ENCODE measurements at regions not wholly inside any gene's neighbourhood (a gene's known extent, or its start where the extent isn't known, plus 50 kb on each side); places are given as distances from the start of the nearest gene placed in this dataset.

DNA sequence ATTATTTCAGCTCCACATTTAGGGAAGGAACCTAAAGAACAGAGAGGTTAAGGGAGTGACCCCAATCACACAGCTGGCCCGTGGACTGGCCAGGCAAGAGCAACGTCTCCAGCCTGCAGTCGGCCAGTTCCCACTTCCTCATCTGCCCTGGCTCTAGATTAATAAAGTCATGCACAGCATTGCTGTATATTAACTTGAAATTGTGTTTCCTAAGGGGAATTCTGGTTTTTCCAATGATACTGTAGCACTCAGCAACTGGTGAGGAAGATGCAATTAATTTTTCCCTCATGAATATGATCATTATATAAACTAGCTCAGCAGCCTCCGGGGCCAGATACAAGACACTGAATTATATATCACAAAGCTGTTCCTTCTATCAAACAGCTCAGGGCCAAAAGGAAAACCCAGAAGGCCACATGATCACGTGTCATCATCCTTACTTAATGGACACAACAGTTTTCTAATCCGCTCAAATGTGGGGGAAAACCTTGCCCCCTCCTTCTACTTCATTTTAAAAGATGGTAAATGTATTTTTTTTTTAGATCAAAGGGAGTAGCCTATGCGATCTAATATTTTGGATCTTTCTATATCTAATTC is 295.3 kb upstream of the PRKCQ start:
- DNase-seq (ENCODE audit: low read depth in 1 of 2, low spot score in 2 of 2): no peak
- Histone ChIP-seq H3K27me3 (replicated peaks) (no peaks in the 10 kb centered on the region), H3K4me1 (replicated peaks) (no peaks in the 10 kb centered on the region), H3K9me3 (replicated peaks) (no peaks in the 10 kb centered on the region), H3K4me3 (no peak overlapping the region), H3K27ac (no peak overlapping the region), H3K36me3 (no peaks in the 10 kb centered on the region)

- no peaks in the 10 kb centered on the region for H3K9me3 ChIP-seq (replicated peaks)
- no peak overlapping the region for H3K27ac ChIP-seq
- no peak overlapping the region for H3K4me3 ChIP-seq
- no peaks in the 10 kb centered on the region for H3K27me3 ChIP-seq (replicated peaks)
- H3K4me1 ChIP-seq (replicated peaks): no peaks in the 10 kb centered on the region
- H3K36me3 ChIP-seq: no peaks in the 10 kb centered on the region
- DNase-seq (ENCODE audit: low read depth in 1 of 2, low spot score in 2 of 2): no peak
Observed at GRCh38 chr10:6871128-6871527, 291.1 kb upstream of the PRKCQ start.

DNA sequence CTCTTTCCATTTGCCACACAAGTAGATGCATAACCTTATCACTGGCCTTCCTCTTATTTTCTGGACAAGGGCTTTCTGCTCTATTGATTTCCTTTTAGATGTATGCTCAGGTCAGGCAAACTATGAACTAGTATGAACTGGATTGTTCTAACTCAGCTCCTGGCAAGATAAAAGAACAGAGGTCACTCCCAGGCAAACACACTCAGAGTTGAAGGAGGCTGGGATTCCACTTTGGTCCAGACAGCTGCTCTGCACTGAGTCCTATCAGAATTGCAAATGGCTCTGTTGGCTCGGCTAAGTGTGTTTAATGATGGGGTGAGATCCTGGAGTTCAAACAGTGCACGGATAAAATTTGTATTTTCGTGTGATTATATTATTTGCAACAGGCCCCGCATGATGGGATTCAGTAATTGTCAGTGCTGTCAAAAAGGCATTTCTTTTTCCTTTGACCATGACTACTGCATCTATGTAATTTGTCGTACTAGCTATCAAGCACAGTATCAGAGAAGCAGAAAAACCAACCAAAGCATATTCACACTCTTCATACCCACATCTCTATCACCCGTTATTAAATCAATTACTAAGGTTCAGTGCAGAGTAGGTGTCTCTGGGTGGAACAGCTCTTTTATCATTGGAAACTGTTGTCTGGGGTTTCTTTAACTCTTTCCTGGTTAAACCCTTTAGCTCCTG is 288.1 kb upstream of the PRKCQ start:
- no peaks in the 10 kb centered on the region for H3K36me3 ChIP-seq
- no peak overlapping the region for H3K4me3 ChIP-seq
- H3K9me3 ChIP-seq (replicated peaks): no peaks in the 10 kb centered on the region
- no peaks in the 10 kb centered on the region for H3K27me3 ChIP-seq (replicated peaks)
- H3K4me1 ChIP-seq (replicated peaks): no peaks in the 10 kb centered on the region
- DNase-seq (ENCODE audit: low read depth in 1 of 2, low spot score in 2 of 2): no peak
- no peak overlapping the region for H3K27ac ChIP-seq

- DNase-seq (ENCODE audit: low read depth in 1 of 2, low spot score in 2 of 2): no peak
- no peaks in the 10 kb centered on the region for H3K36me3 ChIP-seq
- H3K9me3 ChIP-seq (replicated peaks): 0 out of 2 replicates have a peak, but pooled peaks cover 3% of the 10 kb centered on the region
- H3K27me3 ChIP-seq (replicated peaks): no peaks in the 10 kb centered on the region
- no peaks in the 10 kb centered on the region for H3K4me1 ChIP-seq (replicated peaks)
- H3K4me3 ChIP-seq: no peak overlapping the region
- H3K27ac ChIP-seq: no peak overlapping the region
Observed at GRCh38 chr10:6866757-6867156, 286.7 kb upstream of the PRKCQ start.

DNA sequence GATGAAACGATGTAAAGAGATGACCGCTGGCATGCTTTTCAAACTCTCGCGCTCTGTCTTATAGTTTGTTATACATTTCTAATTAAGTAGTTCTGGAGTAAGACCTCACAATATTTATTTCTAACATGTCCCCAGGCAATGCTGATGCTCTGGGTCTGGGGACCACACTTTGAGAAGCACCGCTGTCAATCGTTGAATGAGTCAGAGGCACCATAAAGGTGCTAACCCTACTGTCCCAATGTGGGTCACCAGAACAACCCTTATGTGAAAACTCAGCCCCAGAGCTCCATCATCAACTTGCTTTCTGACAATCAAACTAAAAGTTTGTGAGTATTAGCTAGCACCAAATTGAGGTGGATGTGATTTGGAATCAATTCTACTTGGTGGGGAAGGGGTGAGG is 284.1 kb upstream of the PRKCQ start:
- Histone ChIP-seq H3K9me3 (replicated peaks) (0 out of 2 replicates have a peak, but pooled peaks cover 3% of the 10 kb centered on the region), H3K4me1 (replicated peaks) (no peaks in the 10 kb centered on the region), H3K27me3 (replicated peaks) (no peaks in the 10 kb centered on the region), H3K27ac (no peak overlapping the region), H3K36me3 (no peaks in the 10 kb centered on the region), H3K4me3 (no peak overlapping the region)
- no peak for DNase-seq (ENCODE audit: low read depth in 1 of 2, low spot score in 2 of 2)

GRCh38 chr10:6863381-6863780 is 283.3 kb upstream of the PRKCQ start:
- no peak for DNase-seq (ENCODE audit: low read depth in 1 of 2, low spot score in 2 of 2)
- Histone ChIP-seq H3K9me3 (replicated peaks) (0 out of 2 replicates have a peak, but pooled peaks cover 3% of the 10 kb centered on the region), H3K36me3 (no peaks in the 10 kb centered on the region), H3K27me3 (replicated peaks) (no peaks in the 10 kb centered on the region), H3K27ac (no peak overlapping the region), H3K4me3 (no peak overlapping the region), H3K4me1 (replicated peaks) (no peaks in the 10 kb centered on the region)

DNA sequence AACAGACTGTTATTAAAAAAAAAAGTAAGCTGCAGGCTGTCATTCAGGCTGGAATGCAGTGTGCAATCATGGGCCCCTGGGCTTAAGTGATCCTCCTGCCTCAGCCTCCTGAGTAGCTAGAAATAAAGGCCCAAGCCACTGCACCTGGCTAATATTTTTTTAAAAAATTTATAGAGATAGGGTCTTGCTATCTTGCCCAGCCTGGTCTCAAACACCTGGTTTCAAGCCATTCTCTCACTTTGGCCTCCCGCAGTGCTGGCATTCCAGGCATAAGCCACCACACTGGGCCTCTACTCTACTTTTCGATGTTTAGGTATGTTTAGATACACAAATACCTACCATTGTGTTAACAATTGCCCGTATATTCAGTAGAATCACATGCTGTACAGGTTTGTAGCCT is 270.4 kb upstream of the PRKCQ start:
- Histone ChIP-seq H3K36me3 (no peaks in the 10 kb centered on the region), H3K27me3 (replicated peaks) (no peaks in the 10 kb centered on the region), H3K4me1 (replicated peaks) (no peaks in the 10 kb centered on the region), H3K4me3 (no peak overlapping the region), H3K27ac (no peak overlapping the region), H3K9me3 (replicated peaks) (no peaks in the 10 kb centered on the region)
- DNase-seq (ENCODE audit: low read depth in 1 of 2, low spot score in 2 of 2): no peak

DNA sequence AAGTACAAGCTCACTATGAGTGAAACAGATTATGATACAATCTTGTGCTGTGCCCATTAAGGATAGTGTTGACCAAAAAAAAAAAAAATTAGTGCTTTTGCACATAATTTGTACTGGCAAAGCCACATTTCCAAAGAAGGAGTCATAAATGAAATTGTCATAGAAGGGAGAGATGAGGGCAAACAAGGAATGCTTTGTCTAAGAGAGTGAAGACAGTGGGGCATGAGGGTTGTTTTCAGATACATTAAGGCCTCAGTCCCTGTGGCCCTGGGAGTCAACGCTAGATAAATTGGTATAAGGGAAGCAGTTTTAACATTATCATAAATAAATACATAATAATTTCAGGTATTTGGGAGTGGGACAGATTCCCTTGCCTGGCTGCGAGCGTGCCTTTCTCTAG is 267.5 kb upstream of the PRKCQ start:
- Histone ChIP-seq H3K27me3 (replicated peaks) (no peaks in the 10 kb centered on the region), H3K4me1 (replicated peaks) (no peaks in the 10 kb centered on the region), H3K36me3 (no peaks in the 10 kb centered on the region; the same call in 1 of the 2 replicates), H3K9me3 (replicated peaks) (no peaks in the 10 kb centered on the region), H3K27ac (no peak overlapping the region), H3K4me3 (no peak overlapping the region)
- DNase-seq (ENCODE audit: low read depth in 1 of 2, low spot score in 2 of 2): no peak

GRCh38 chr10:6843894-6844650 is 264.0 kb upstream of the PRKCQ start:
- Histone ChIP-seq H3K27me3 (replicated peaks) (no peaks in the 10 kb centered on the region), H3K27ac (no peak overlapping the region), H3K36me3 (peaks cover 4% of the 10 kb centered on the region), H3K4me3 (no peak overlapping the region), H3K4me1 (replicated peaks) (no peaks in the 10 kb centered on the region), H3K9me3 (replicated peaks) (no peaks in the 10 kb centered on the region)
- DNase-seq (ENCODE audit: low read depth in 1 of 2, low spot score in 2 of 2): no peak

- Histone ChIP-seq H3K27me3 (replicated peaks) (no peaks in the 10 kb centered on the region), H3K36me3 (peaks cover 4% of the 10 kb centered on the region), H3K4me1 (replicated peaks) (no peaks in the 10 kb centered on the region), H3K9me3 (replicated peaks) (no peaks in the 10 kb centered on the region), H3K27ac (no peak overlapping the region), H3K4me3 (no peak overlapping the region)
- DNase-seq (ENCODE audit: low read depth in 1 of 2, low spot score in 2 of 2): no peak
Observed at GRCh38 chr10:6843481-6843881, 263.4 kb upstream of the PRKCQ start.

- Histone ChIP-seq H3K4me1 (replicated peaks) (no peaks in the 10 kb centered on the region), H3K9me3 (replicated peaks) (no peaks in the 10 kb centered on the region), H3K27me3 (replicated peaks) (no peaks in the 10 kb centered on the region), H3K4me3 (no peak overlapping the region), H3K27ac (no peak overlapping the region), H3K36me3 (peaks cover 4% of the 10 kb centered on the region)
- no peak for DNase-seq (ENCODE audit: low read depth in 1 of 2, low spot score in 2 of 2)
Observed at GRCh38 chr10:6842722-6843121, 262.6 kb upstream of the PRKCQ start.

DNA sequence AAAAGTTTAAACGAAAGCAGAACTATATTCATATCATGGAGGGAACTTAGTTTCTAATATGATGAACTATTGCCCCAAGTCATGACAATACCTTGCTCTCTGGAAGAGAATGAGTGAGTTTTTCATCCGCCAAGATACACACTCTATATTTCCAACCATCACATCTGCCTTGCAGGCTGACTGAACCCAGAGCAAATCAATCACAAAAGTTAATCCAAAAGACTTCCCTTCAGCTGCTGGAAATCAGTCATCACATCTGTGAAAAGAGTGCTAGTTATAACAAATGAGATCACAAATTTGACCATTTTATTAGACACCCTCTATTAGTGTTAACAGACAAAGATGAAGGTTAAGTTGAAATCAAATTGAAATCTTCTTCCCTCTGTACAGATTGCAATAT is 261.7 kb upstream of the PRKCQ start:
- no peaks in the 10 kb centered on the region for H3K27me3 ChIP-seq (replicated peaks)
- H3K4me1 ChIP-seq (replicated peaks): no peaks in the 10 kb centered on the region
- DNase-seq (ENCODE audit: low read depth in 1 of 2, low spot score in 2 of 2): no peak
- no peak overlapping the region for H3K27ac ChIP-seq
- peaks cover 4% of the 10 kb centered on the region for H3K36me3 ChIP-seq
- no peaks in the 10 kb centered on the region for H3K9me3 ChIP-seq (replicated peaks)
- no peak overlapping the region for H3K4me3 ChIP-seq

- Histone ChIP-seq H3K4me3 (no peak overlapping the region), H3K4me1 (replicated peaks) (no peaks in the 10 kb centered on the region), H3K9me3 (replicated peaks) (no peaks in the 10 kb centered on the region), H3K27me3 (replicated peaks) (no peaks in the 10 kb centered on the region), H3K27ac (no peak overlapping the region), H3K36me3 (peaks cover 4% of the 10 kb centered on the region)
- DNase-seq (ENCODE audit: low read depth in 1 of 2, low spot score in 2 of 2): no peak
Observed at GRCh38 chr10:6840766-6841165, 260.7 kb upstream of the PRKCQ start.

DNA sequence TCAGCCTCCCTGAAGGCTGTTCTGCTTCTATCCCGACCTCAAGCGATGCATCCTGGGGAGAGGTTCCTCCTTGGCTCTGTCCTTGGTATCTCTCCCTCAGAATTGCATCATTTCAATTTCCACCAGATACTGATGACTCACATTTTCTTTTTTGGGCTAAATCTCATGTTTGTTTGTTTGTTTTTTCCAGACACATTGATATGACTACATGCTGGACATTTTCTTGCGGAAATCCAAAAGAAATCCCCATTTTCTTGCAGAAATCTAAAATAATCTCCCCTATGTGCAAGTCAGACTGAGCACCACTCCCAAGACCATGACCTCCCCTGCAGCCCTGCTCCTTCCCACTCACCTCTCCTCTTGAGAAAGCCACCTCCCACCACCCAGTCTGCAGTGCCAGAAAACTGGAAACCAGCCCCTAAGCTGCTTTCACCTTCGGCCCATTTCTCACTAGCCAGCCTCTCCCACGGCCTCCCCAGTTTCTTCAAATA is 260.2 kb upstream of the PRKCQ start:
- no peak for DNase-seq (ENCODE audit: low read depth in 1 of 2, low spot score in 2 of 2)
- no peaks in the 10 kb centered on the region for H3K9me3 ChIP-seq (replicated peaks)
- no peak overlapping the region for H3K4me3 ChIP-seq
- H3K27ac ChIP-seq: no peak overlapping the region
- H3K4me1 ChIP-seq (replicated peaks): no peaks in the 10 kb centered on the region
- peaks cover 4% of the 10 kb centered on the region for H3K36me3 ChIP-seq
- no peaks in the 10 kb centered on the region for H3K27me3 ChIP-seq (replicated peaks)
